ENCODE measurements at regions not wholly inside any gene's neighbourhood (a gene's known extent, or its start where the extent isn't known, plus 50 kb on each side); places are given as distances from the start of the nearest gene placed in this dataset.

- no peak for TF ChIP-seq CTCF (IDR thresholded peaks at IDR 0.05; ENCODE audit: unreplicated experiment)
- no peak overlapping the region for H3K4me3 Mint-ChIP-seq (ENCODE audit: low read depth)
- H3K27me3 Mint-ChIP-seq = peaks cover 40% of the 10 kb centered on the region
- H3K4me1 Mint-ChIP-seq (ENCODE audit: low read depth) = no peaks in the 10 kb centered on the region
- H3K9me3 Mint-ChIP-seq (ENCODE audit: low read depth) = no peaks in the 10 kb centered on the region
- DNase-seq (ENCODE audit: low spot score, unreplicated experiment) = no peak
- no peak overlapping the region for H3K27ac Mint-ChIP-seq
- no peaks in the 10 kb centered on the region for H3K36me3 Mint-ChIP-seq (ENCODE audit: insufficient read depth)
Observed at GRCh38 chr10:123606955-123607354, 59.2 kb upstream of the GPR26 start.

- no peak for TF ChIP-seq CTCF (IDR thresholded peaks at IDR 0.05; ENCODE audit: unreplicated experiment)
- Mint-ChIP-seq H3K4me3 (ENCODE audit: low read depth) (no peak overlapping the region), H3K27me3 (peaks cover 41% of the 10 kb centered on the region), H3K9me3 (ENCODE audit: low read depth) (no peaks in the 10 kb centered on the region), H3K4me1 (ENCODE audit: low read depth) (no peaks in the 10 kb centered on the region), H3K36me3 (ENCODE audit: insufficient read depth) (no peaks in the 10 kb centered on the region), H3K27ac (no peak overlapping the region)
- DNase-seq (ENCODE audit: low spot score, unreplicated experiment) = no peak
Observed at GRCh38 chr10:123607386-123607785, 58.8 kb upstream of the GPR26 start.

- Mint-ChIP-seq H3K36me3 (ENCODE audit: insufficient read depth) (no peaks in the 10 kb centered on the region), H3K4me3 (ENCODE audit: low read depth) (no peak overlapping the region), H3K27me3 (peaks cover 44% of the 10 kb centered on the region), H3K9me3 (ENCODE audit: low read depth) (no peaks in the 10 kb centered on the region), H3K4me1 (ENCODE audit: low read depth) (no peaks in the 10 kb centered on the region), H3K27ac (no peak overlapping the region)
- DNase-seq (ENCODE audit: low spot score, unreplicated experiment) = no peak
- no peak for TF ChIP-seq CTCF (IDR thresholded peaks at IDR 0.05; ENCODE audit: unreplicated experiment)
Observed at GRCh38 chr10:123608047-123608446, 58.1 kb upstream of the GPR26 start.

- no peaks in the 10 kb centered on the region for H3K4me1 Mint-ChIP-seq (ENCODE audit: low read depth)
- TF ChIP-seq CTCF (IDR thresholded peaks at IDR 0.05; ENCODE audit: unreplicated experiment) = no peak
- DNase-seq (ENCODE audit: low spot score, unreplicated experiment) = no peak
- H3K36me3 Mint-ChIP-seq (ENCODE audit: insufficient read depth) = no peaks in the 10 kb centered on the region
- H3K9me3 Mint-ChIP-seq (ENCODE audit: low read depth) = no peaks in the 10 kb centered on the region
- peaks cover 45% of the 10 kb centered on the region for H3K27me3 Mint-ChIP-seq
- H3K27ac Mint-ChIP-seq = no peak overlapping the region
- H3K4me3 Mint-ChIP-seq (ENCODE audit: low read depth) = no peak overlapping the region
Observed at GRCh38 chr10:123611243-123611642, 54.9 kb upstream of the GPR26 start.

- no peak for DNase-seq (ENCODE audit: low spot score, unreplicated experiment)
- H3K9me3 Mint-ChIP-seq (ENCODE audit: low read depth) = no peaks in the 10 kb centered on the region
- no peak for TF ChIP-seq CTCF (IDR thresholded peaks at IDR 0.05; ENCODE audit: unreplicated experiment)
- no peak overlapping the region for H3K27ac Mint-ChIP-seq
- H3K36me3 Mint-ChIP-seq (ENCODE audit: insufficient read depth) = no peaks in the 10 kb centered on the region
- peaks cover 43% of the 10 kb centered on the region for H3K27me3 Mint-ChIP-seq
- H3K4me1 Mint-ChIP-seq (ENCODE audit: low read depth) = no peaks in the 10 kb centered on the region
- H3K4me3 Mint-ChIP-seq (ENCODE audit: low read depth) = no peak overlapping the region
Observed at GRCh38 chr10:123611876-123612275, 54.3 kb upstream of the GPR26 start.

Data from progenitor cell of endocrine pancreas (in vitro differentiated cells).